ENCODE measurements at regions not wholly inside any gene's neighbourhood (a gene's known extent, or its start where the extent isn't known, plus 50 kb on each side); places are given as distances from the start of the nearest gene placed in this dataset.

DNA sequence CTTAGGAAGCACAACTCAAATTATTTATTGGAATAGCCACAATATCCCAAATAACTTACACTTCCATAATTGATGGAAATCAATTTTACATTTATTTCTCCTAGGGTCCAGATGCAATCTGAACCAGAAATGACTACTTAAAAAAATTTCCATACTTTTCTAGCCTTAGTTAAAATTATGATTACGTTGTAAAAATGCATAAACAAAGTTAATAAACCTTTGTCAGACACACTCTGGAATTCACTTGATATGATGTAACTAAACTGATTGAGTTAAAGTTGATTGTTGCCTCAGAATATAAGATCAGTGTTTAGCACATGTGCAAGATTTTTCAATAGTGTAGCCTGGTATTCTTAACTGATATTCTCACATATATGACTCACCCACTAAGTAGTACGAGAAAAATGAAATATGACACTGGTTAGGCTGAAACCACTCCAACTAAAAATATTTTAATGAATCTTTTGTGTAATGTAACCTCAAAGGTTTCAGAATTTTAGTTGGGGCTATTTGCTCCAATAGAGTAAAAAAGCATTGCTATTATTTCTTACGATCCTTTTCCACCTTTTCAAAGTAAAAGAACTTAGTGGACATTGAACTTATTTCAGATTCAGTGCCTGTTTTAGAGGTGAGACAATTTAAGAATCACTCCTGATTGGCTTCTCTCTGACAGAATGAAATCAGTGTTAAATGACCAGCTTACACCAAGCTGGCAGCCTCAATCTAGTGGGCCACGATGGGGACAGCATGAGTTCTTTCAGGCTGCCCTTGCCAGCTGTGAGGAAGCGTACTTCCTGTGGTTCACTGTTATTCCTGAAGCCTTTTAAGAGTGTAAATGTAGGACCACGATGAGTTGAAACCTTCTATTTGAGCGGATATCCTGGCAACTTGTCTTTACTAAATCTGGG, 277.2 kb upstream of the CDH9 start:
- FAIRE-seq (peak; percentile 76), DNase-seq (ENCODE audit: low read depth in 1 of 2, low spot score in 2 of 2) (peak in 1 of 2 experiments; percentile 10)
- no peak for TF ChIP-seq BACH1 (IDR thresholded peaks at IDR 0.05; ENCODE audit: low read length)
- no peak for TF ChIP-seq ASH2L (IDR thresholded peaks at IDR 0.05; ENCODE audit: low read length)
- TF ChIP-seq NANOG (IDR thresholded peaks at IDR 0.05; ENCODE audit: insufficient read depth, low read depth, low read length, poor library complexity, severe bottlenecking), result peak; percentile 40
- TF ChIP-seq, protein P1, sequence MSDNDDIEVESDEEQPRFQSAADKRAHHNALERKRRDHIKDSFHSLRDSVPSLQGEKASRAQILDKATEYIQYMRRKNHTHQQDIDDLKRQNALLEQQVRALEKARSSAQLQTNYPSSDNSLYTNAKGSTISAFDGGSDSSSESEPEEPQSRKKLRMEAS (IDR thresholded peaks at IDR 0.05), result peak; percentile 73
- TF ChIP-seq RNF2 (IDR thresholded peaks at IDR 0.05; ENCODE audit: borderline replicate concordance, low read depth, low read length, missing control alignments, poor library complexity, severe bottlenecking), result no peak
- TF ChIP-seq SAP30 (IDR thresholded peaks at IDR 0.05; ENCODE audit: insufficient read depth, insufficient replicate concordance, low read length), result no peak
- Histone ChIP-seq H2BK20ac (ENCODE audit: low read length) (no peak overlapping the region), H3K79me1 (ENCODE audit: low read depth, low read length) (no peaks in the 10 kb centered on the region), H3K14ac (ENCODE audit: insufficient read length) (no peak overlapping the region), H2AK5ac (ENCODE audit: low read depth, low read length) (no peak overlapping the region), H3K23me2 (ENCODE audit: low read depth, low read length) (no peaks in the 10 kb centered on the region), H3K56ac (replicated peaks; ENCODE audit: insufficient read length, low read depth, low read length) (no peak overlapping the region), H2BK120ac (replicated peaks; ENCODE audit: low read depth, low read length) (no peak overlapping the region), H2BK12ac (ENCODE audit: low read depth, low read length) (no peak overlapping the region), H4K5ac (ENCODE audit: insufficient read length, low read depth, low read length) (no peak overlapping the region), H3K36me3 (ENCODE audit: control insufficient read depth in 2 of 4, insufficient read depth in 4 of 4, low read length in 3 of 4) (no peaks in the 10 kb centered on the region), H3K4me1 (replicated peaks in 1 of 4; ENCODE audit: control insufficient read depth in 3 of 4, insufficient read depth in 4 of 4, low read length in 3 of 4) (peaks cover 0 to 9% (median 2%) of the 10 kb centered on the region in 4 experiments; a peak in 6 of 7 replicates), H3K23ac (ENCODE audit: insufficient read length) (no peak overlapping the region), H3K4me3 (ENCODE audit: extremely low read depth in 1 of 4, insufficient read depth in 2 of 4, low read depth in 3 of 4, low read length in 4 of 4) (no peak overlapping the region), H3K27me3 (replicated peaks in 1 of 4; ENCODE audit: control insufficient read depth in 3 of 4, extremely low read depth in 1 of 4, insufficient read depth in 3 of 4, low read length in 3 of 4) (no peaks in the 10 kb centered on the region), H4K91ac (replicated peaks; ENCODE audit: insufficient read length, low read length) (no peak overlapping the region), H3K18ac (ENCODE audit: extremely low read depth, low read length) (no peak overlapping the region), H4K8ac (ENCODE audit: extremely low read depth, insufficient read depth, low read length) (no peak overlapping the region), H4K20me1 (replicated peaks in 1 of 2; ENCODE audit: control insufficient read depth in 1 of 2, insufficient read depth in 2 of 2, low read length in 2 of 2) (no peaks in the 10 kb centered on the region), H2BK5ac (ENCODE audit: low read depth, low read length) (no peak overlapping the region), H3K27ac (ENCODE audit: low read depth, low read length) (no peak overlapping the region), H3K4me2 (ENCODE audit: insufficient read depth in 1 of 2, low read depth in 2 of 2, low read length in 2 of 2) (0 out of 4 replicates have a peak overlapping the region, but pooled peaks of 1 of the 2 experiments have one; percentile 25), H3K9ac (replicated peaks in 1 of 4; ENCODE audit: extremely low read depth in 1 of 4, low read depth in 3 of 4, low read length in 3 of 4) (no peak overlapping the region), H3K4ac (replicated peaks; ENCODE audit: insufficient read length, low read depth, low read length) (no peak overlapping the region), H2AFZ (ENCODE audit: low read length) (no peak overlapping the region), H3K79me2 (ENCODE audit: control insufficient read depth in 1 of 2, insufficient read depth in 2 of 2, low read length in 2 of 2) (no peaks in the 10 kb centered on the region), H2BK15ac (ENCODE audit: low read length) (no peak overlapping the region), H3K9me3 (ENCODE audit: insufficient read depth in 2 of 2, low read depth in 1 of 2, low read length in 1 of 2) (no peaks in the 10 kb centered on the region)
- 43% methylated on average over 7 of the region's 7 CpGs; no CpG with 5 or more reads in 1 of the 2 experiments for WGBS, 2 experiments (ENCODE audit: extremely low coverage in 1 of 2, insufficient coverage in 1 of 2, insufficient read length in 1 of 2, insufficient replicate concordance in 2 of 2, low coverage in 1 of 2, low lambda C conversion rate in 2 of 2, missing lambda C conversion rate in 1 of 2)
- ChIA-PET POLR2A (ENCODE audit: partially characterized antibody) (no interaction called here), CTCF (ENCODE audit: partially characterized antibody) (no interaction called here)

Data from H1 (cell line).